H1 (cell line): ENCODE measurements at regions not wholly inside any gene's neighbourhood (a gene's known extent, or its start where the extent isn't known, plus 50 kb on each side); places are given as distances from the start of the nearest gene placed in this dataset.
"Not testable (repeated sequence)": the region's sequence is repeated elsewhere in the genome, so short reads cannot be mapped to it uniquely, and the experiment has no call there.

Source experiments
- CREB1 ChIP-seq: IDR thresholded peaks from 2 replicates; pipeline ENCODE4 v1.6.1; 2012; ENCODE audit warnings: inconsistent platforms
- MAX ChIP-seq: IDR thresholded peaks from 2 replicates; pipeline ENCODE4 v1.6.1; 2012; ENCODE audit warnings: inconsistent platforms
- POLR2AphosphoS5 ChIP-seq: IDR thresholded peaks from 2 replicates; pipeline ENCODE4 v1.6.1; 2011; ENCODE audit warnings: low read depth, low read length

GRCh38 chr7:35961260-35961659 is 160.4 kb downstream of the SEPTIN7 start:
- not testable (repeated sequence) for TF ChIP-seq POLR2AphosphoS5, MAX, CREB1
